HG02973 (cell line): ENCODE measurements at regions not wholly inside any gene's neighbourhood (a gene's known extent, or its start where the extent isn't known, plus 50 kb on each side); places are given as distances from the start of the nearest gene placed in this dataset.

Experiments used
- ATAC-seq: cut with Tn5 transposase; IDR thresholded peaks from one replicate; pipeline ENCODE4 v1.9.1; 2021; ENCODE audit warnings: moderate library complexity; ENCODE audit not compliant: unreplicated experiment

DNA sequence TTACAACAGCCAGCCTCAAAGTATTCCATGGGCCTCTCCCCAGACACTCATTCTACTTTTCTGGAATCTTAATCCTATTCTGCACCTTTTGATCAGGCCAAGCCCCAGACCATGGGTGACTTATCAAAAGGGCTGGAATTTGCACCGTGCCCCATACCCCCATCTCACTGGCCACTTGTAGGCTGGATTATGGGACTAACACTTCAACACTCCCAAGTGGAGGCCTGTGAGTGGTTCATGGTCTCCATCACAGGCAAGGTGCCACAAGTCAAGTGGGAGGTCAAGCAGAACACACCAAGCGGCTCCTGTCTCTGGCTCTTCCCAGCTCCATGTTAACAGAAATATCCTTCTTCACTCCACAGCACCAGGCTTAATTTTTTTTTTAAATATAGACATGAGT is 212.3 kb upstream of the HEY2 start:
- no peak for ATAC-seq

DNA sequence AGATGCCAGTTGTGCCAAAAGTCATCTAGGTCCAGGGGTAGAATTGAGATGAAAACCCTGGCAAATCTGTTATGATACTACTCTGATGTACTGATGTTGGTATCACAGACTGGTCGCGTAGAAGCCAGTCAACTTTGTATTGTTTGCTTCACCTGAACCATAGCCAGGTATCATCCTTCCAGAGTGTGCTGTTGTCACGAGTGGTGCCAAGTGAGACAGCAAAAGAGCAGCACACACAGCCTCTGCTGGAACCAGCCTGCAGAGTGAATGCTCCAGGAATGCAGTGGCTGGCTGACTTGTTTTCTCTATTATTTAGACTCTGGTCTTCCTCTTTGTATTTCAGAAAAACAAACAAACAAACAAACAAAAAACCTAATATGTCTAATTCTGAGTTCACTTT is 209.5 kb upstream of the HEY2 start:
- ATAC-seq = no peak

DNA sequence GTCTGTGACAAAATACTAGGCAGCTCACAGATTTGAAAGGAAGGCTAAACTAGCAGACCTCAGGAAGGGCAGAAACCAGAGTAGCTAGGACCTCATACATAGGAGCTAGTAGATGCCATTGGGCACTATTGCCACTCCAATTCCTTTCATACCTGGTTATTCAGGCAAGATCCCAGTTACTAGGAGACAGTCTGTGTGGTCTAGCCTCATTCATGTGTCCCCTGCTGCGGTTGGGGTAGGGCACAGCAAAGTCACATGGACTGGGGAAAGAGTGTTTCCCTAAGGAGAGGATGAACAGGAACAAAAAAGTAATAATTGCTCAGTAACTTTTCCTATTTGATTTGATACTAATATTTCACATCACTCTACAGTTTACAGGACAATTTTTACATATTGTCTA is 204.6 kb upstream of the HEY2 start:
- ATAC-seq = no peak

DNA sequence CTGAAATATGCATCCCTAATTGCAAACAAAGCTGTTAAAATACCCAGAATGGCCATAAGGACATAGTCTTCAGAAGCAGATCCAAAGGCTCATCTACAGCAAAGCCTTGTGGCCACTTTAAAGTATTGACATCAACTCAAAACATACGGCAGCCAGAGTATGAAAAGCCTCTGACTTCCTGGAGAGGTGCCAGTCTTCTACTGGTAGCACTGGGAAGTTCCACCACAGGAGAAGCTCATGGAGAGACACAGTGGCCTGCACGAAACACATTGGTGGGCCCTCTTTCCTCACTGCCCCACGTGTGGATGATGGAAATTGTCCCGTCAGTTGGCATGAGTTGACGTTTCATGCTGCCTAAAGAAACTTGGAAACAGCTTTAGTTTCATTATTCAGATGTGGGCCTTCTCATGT is 202.6 kb upstream of the HEY2 start:
- ATAC-seq = no peak

DNA sequence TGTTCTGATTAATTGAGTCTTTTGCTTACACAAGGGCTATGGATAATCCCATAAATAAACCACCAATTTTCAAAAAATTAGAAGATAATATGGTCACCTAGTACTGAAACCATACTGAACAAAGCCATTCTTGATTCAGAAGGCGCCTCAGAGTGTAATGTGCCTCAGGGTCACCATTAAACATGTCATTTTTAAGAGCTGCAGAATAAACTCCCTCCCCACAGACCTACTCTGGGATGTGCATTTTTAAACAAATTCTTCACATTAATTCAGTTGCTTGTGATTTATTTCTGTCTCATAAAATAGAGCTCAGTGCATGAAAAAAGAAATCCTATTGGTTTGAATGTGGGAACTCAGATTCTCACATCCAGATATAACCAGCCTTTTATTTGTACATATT is 202.1 kb upstream of the HEY2 start:
- no peak for ATAC-seq

DNA sequence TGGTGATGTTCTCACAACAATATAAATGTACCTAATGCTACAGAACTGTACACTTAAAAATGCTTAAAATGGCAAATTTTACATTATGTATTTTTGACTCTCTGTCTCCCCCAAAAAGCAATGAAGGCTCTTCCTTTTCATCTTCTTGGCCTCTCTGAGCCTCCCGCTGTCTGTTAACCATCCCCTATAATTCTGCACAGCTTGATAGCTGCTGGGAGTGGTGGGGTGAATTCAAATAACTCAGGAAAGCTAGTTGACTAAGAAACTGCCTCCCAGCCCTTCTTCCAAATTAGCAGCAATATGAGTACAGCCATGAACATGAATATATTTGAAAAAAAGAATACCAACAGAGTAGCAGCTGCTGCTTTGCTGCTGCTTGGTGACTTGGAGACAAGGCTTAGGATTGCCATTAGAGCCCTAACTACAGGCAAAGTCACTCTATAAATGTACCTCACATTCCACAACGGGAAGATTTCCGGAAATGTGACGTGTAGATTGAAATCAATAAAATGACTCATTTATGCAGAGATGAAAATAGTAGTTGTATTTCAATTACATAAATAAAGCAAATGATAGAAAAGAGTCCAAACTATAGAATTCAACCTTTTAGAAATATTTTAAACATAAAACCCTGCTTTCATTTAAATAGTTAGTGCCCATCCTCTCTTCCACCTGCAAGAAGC is 200.1 kb upstream of the HEY2 start:
- no peak for ATAC-seq

DNA sequence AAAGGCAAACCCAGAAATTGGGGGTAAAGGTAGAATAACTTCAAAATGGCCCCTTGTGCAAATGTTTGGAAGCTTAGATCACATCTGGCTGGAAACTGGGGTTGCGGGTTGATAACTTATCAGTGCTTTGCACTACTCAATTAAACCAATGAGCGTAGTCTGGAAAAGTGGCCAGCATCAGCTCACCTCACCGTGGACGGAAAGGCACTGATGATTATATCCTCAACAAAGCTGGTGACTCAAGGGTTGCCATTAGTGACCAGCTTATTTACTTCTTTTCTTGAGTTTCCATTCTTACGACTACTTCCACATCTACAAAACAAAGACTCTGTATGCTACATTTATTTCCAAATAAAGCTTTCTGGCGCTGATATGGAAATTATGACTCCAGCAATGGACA is 198.5 kb upstream of the HEY2 start:
- ATAC-seq = no peak

DNA sequence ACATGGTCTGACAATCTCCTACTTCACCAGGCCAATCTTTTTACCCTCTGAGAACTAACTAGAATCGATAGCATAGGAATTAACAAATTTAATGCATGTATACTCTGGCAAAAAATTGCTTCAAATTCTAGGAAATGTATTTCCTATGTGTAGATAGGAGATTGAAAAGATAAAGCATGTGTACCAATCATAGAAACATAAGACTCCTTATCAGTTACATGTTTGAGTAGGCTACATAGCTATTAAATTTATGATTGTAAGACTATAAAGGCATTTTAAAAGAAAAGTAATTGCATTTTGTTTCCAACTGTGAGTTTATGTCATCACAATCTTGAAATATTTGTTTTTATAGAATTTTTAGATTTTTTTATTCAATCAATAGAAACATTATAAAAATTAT is 196.6 kb upstream of the HEY2 start:
- ATAC-seq = no peak

DNA sequence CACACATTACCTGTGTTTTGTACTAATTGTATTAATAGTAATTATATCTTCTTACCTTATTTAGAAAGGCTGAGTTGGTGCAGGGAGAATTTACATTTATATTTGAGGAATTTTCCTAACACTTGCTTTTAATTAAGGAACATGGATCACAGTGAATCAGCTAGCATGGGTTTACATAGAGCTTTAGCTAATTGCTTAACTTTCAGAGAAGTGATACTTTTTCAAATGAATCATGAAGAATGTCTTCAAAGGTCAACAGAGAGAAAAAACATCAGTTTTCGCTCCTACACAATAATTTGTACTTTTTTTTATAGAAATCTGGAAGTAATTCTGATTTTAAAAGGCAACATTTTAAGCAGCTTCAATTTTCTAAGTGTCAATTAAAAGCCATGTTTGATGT is 195.0 kb upstream of the HEY2 start:
- no peak for ATAC-seq

DNA sequence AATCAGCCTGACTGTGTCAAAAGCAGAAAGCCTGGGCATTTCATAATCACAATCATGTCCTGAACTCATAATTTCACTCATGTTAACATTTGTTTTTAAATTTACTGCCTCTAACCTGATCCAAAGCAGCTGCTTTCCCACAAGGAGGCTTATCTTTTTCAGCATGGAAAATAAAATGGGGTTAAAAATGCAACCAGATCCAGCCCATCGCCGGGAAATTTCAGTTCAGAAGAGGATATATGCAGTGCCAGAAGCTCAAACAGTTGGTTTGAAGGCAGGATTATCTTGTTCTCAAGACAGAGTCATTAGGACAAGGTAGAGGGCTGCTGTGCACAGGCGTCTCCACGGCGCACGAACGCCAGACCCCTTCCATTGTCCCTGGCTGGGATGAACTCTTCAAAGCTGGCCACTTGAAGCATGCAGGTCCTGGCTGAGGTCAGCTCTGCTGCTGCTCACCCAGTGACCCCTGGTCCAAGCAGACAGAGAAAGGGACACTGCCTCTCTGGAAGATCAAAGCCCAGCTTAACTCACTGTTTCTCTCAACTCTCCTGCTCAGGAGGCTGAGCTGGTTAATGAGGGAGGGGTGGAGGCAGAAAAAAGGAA is 191.1 kb upstream of the HEY2 start:
- no peak for ATAC-seq

DNA sequence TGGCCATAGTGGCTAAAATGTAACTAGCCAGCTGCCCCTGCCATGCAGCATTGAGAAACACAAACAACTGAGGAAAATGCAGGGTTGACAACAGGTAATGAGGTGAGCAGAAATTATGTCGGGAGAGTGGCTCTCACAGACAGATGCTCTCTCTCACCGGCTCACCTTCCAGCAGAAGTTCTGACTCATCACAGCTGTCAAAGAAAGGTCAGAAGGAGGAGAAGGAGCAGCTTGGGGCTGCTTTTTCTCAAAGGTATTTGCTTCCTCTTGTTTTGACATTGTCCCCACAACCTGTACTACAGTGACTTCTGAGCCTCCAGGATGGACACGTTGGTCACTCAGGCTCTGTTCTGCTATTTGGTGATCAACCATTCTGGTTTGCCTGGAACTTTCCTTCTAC is 190.5 kb upstream of the HEY2 start:
- no peak for ATAC-seq

DNA sequence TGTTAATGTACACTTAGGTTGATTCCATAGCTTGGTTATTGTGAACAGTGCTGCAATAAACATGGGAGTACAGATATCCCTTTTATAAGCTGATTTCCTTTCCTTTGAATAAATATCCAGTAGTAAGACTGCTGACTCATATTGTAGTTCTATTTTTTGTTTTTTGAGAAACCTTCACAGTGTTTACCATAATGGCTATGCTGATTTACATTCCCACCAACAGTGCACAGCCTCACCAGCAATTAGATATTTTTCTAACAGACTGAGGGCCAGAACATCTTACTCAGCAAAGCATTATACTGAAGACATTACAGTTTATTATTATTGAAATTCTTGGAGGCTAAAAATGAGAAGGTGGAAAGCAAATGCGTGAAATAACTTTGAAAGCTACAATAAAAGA is 187.3 kb upstream of the HEY2 start:
- ATAC-seq = no peak

DNA sequence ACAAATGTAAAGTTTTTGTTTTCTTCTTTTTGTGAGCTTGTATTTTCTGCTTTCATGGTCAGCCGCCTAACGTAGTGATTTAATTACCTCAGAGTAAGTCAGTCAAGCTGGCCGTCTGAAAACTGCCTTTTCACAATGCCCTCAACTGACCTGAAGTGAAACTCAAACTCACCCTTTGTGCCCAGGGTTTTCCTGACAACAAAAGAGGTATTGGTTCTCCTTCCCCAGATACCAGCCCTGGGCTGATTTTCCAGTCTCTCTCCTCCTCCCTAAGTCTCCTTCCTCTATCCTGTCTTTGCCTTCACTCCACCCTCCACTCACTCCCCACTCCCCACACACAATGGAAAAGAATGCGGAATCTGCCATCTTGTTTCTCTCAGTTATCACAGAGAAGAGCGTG is 184.5 kb upstream of the HEY2 start:
- ATAC-seq = no peak

DNA sequence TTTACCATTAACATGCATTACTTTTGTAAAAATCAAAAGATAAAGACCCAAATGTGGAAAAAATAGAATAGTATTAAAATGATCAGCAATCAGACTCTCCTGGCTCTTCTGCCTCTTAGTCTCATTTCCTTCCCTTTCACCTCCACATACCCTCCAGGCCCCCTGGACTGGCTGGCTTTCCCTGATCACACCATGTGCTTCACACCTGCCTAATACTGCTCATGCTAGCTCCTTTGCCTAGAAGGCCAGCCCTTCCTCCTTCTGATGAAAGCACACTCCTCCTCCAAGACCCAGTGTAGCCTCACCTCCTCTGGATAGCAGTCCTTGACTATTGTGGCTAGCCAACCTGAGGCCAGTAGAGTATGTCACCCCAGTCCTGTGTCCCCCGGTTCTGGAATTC is 182.0 kb upstream of the HEY2 start:
- ATAC-seq = no peak

DNA sequence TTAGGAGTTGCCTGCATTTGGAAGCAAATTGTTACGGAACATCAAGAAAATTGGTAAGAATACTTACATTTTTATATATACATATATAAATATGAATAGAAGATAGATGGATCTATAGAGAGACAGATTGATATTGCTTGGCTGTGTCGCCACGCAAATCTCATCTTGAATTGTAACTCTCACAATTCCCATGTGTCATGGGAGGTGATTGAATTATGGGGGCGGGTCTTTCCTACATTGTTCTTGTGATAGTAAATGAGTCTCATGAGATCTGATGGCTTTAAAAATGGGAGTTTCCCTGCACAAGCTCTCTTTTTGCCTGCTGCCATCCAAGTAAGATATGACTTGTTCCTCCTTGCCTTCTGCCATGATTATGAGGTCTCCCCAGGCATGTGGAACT is 180.8 kb upstream of the HEY2 start:
- ATAC-seq = no peak

DNA sequence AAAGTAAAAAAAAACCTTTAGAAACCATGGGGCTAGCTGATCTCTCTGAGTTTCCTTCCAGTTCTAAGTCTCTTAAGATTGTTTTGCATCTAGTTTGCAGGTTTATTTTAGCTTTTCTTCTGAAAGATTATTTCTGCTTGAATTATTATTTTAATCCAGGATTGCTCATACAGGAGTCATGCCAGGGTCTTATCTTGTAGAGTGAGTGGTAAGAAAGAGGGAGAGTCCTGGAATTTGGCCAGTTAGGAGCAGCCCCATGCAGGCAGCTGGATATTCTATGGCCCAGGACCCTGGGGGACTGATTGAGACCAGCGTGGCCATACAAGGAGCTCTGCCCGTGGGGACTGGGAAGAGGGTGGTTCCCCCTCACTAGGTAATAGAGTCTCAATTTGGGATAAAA is 178.9 kb upstream of the HEY2 start:
- no peak for ATAC-seq

DNA sequence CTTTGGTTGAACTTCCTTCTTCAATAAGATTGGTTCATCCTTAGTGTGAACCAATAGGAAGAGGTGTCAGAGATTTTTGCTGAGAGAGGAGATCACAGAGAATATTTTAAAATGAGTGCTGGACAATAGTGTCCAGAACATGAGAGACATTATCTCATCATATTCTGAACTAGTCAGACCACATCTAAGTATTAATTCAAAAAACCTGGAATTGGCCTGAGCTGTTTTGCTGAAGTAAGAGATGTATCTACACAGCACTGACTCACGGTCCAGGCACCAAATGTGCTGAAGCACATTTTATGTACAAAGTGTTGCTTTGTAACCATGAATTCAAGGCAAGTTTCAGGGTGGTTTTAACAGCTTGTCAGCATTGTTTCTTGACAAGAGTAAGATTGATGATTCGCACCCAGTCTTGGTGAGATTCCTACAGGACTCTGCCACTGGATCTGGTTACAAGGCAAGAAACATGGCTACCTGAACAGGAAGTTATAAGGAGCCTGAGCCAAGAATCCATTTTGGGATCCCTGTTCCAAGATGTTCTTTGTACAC is 178.2 kb upstream of the HEY2 start:
- no peak for ATAC-seq

DNA sequence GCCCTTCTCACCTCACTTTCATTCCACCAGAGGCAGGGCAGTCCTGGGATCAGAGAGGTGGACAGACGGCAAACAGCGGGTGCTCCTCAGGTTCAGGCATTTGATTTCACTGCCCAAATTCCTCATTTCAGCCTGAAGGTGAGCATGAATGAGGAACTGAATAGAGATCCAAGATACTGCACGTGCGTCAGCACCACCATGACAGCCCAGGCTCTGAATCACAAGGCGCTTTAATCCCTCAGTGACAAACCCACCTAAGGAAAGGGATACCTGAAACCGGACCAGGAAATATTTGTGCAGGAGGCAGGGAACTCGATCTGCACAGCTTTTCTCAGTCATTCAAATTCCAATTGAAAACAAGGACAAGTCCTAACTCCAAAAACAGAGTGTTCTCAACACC is 174.8 kb upstream of the HEY2 start:
- no peak for ATAC-seq

DNA sequence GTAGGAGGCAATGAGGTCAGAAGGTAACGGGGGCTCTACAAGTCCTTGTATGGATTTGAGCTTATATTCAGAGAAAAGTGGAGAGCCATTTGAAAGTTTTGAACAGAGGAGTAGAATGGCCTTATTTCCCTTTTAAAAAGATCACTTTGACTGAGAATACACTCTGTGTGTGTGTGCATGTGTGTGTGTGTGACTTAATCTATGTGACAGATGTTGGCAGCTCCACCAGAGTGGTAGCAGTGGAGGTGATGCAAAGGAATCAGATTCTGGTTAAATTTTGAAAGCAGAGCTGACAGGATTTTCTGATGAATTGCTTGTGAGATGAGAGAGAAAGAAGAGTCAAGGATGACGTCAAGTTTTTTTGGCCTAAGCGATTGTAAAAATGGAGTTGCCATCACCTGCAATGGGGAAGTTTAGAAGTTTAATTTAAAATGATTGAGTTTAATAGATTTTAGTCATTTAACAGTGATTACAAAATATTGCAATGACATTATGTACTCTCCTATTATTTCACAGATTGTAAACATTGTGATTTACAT is 172.2 kb upstream of the HEY2 start:
- ATAC-seq = no peak

DNA sequence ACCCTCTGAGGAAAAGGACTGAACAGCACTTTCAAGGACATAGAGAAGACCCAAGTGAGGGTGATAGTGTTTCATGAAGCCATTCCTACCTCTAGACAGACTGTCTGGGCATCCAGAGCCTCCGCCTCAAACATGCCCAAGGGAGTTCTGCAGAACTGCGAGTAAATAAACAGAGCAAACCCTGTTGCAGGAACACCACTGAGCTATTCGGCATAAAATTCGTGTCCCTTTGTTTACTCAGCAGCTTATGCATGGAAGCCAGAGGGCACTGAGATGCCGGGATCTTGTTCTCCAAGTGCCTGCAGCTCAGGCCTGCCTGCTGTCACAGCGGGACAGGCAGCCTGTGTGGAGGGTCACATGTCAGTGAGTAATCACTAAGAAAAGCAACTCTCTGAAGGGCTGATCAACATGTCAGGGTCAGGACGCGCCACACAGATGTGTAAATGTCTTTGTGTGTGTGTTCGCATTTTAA is 164.9 kb upstream of the HEY2 start:
- ATAC-seq = no peak

DNA sequence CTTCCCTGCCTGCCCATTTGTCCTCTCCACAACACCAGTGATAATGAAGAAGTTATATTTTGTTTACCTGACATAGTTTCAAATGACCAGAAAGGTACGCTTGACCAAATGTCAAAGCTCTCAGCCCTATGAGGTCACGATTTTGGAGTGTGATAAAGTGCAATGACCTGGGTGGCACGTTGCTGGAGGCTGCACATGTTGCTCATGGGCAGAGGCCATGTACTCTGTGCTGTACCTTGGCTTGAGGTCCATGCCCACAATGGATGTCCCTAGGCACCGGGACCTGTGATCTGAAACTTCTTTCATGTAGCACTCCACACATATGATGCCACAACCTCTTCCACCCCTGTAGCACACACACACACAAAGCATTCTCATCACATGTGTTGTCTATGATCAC is 164.0 kb upstream of the HEY2 start:
- no peak for ATAC-seq

DNA sequence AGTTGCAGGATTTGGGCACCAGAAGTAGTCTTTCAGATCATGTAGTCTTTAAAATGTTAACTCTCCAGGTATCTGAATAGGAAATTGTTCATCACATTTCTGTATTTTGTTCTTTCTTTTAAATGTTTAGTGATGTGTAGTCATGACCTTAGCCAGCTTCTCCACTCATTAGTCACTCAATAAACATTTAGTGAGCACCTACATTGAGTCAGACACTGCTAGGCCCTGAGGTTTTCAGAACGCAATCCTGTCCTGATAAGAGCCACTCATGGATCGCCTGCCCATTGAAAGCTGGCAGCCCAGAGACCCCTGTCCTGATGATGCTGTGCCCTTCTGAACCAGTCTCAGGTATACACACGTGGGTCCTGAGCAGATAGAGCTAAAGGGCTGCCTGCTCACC is 163.4 kb upstream of the HEY2 start:
- no peak for ATAC-seq

DNA sequence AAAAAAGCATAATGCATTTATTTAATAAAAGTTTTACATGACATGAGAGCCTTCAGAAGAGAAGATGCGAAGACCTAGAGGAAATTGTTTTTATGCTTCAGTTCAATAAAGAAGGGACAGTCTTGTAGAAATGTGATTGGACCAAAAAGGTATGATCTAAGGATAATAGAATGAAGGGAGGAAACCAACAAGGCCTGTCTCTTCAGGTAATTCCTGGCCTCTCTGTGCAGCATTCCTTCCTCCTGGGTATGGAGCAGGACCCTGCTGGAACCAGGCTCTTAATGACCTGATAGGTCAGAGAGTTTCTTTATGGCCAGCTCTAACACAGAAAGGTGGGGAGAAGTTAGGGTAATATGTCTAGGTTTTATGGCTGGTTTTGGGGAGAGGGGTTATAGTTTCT is 162.8 kb upstream of the HEY2 start:
- ATAC-seq = no peak
